H9 (cell line): ENCODE measurements at regions not wholly inside any gene's neighbourhood (a gene's known extent, or its start where the extent isn't known, plus 50 kb on each side); places are given as distances from the start of the nearest gene placed in this dataset.

ENCODE experiments used
- DNase-seq: peaks from one replicate; pipeline ENCODE4 v3.0.0-alpha.2; 2017
- H2AFZ ChIP-seq: one replicate; pipeline ENCODE4 v1.6.1; 2013; ENCODE audit warnings: mild to moderate bottlenecking, low read length, control low read depth, moderate library complexity
- H2AK5ac ChIP-seq: 2 replicates; pipeline ENCODE4 v1.6.1; 2013; ENCODE audit warnings: low read length, control low read depth, mixed read lengths; ENCODE audit not compliant: insufficient read length
- H2BK120ac ChIP-seq: one replicate; pipeline ENCODE4 v1.6.1; 2013; ENCODE audit warnings: low read depth, mild to moderate bottlenecking, low read length, control low read depth, inconsistent platforms; ENCODE audit not compliant: poor library complexity, severe bottlenecking
- H2BK12ac ChIP-seq: 2 replicates; pipeline ENCODE4 v1.6.1; 2013; ENCODE audit warnings: low read length, control low read depth, mixed read lengths, low read depth; ENCODE audit not compliant: insufficient read length
- H2BK15ac ChIP-seq: 2 replicates; pipeline ENCODE4 v1.6.1; 2013; ENCODE audit warnings: low read depth, low read length, control low read depth
- H2BK20ac ChIP-seq: one replicate; pipeline ENCODE4 v1.6.1; 2013; ENCODE audit warnings: low read depth, mild to moderate bottlenecking, low read length, control low read depth, inconsistent platforms; ENCODE audit not compliant: poor library complexity, severe bottlenecking
- H2BK5ac ChIP-seq: 2 replicates; pipeline ENCODE4 v1.6.1; 2013; ENCODE audit warnings: low read length, control low read depth, mixed read lengths; ENCODE audit not compliant: insufficient read length
- H3K14ac ChIP-seq: 2 replicates; pipeline ENCODE4 v1.6.1; 2013; ENCODE audit warnings: low read length, control low read depth; ENCODE audit not compliant: insufficient read depth
- H3K18ac ChIP-seq: 2 replicates; pipeline ENCODE4 v1.6.1; 2013; ENCODE audit warnings: low read depth, mild to moderate bottlenecking, mixed read lengths, low read length, control low read depth; ENCODE audit not compliant: insufficient read length
- H3K23ac ChIP-seq: 2 replicates; pipeline ENCODE4 v1.6.1; 2013; ENCODE audit warnings: low read length, control low read depth, mixed read lengths, low read depth; ENCODE audit not compliant: insufficient read length
- H3K23me2 ChIP-seq: 2 replicates; pipeline ENCODE4 v1.6.1; 2013; ENCODE audit warnings: low read depth, mild to moderate bottlenecking, mixed read lengths, low read length, control low read depth; ENCODE audit not compliant: insufficient read length, poor library complexity, severe bottlenecking
- H3K27ac ChIP-seq: 2 replicates; pipeline ENCODE4 v1.5.1; 2013; ENCODE audit warnings: low read length, control low read depth, mixed read lengths, low read depth; ENCODE audit not compliant: insufficient read length
- H3K27me3 ChIP-seq: 2 replicates; pipeline ENCODE4 v1.6.1; 2013; ENCODE audit warnings: low read length, control low read depth, inconsistent platforms; ENCODE audit not compliant: insufficient read depth
- H3K4ac ChIP-seq: 2 replicates; pipeline ENCODE4 v1.6.1; 2013; ENCODE audit warnings: low read depth, mild to moderate bottlenecking, control low read depth, inconsistent platforms, low read length, moderate library complexity
- H3K4me1 ChIP-seq: 2 replicates; pipeline ENCODE4 v1.6.1; 2013; ENCODE audit warnings: low read length, control low read depth, inconsistent platforms; ENCODE audit not compliant: insufficient read depth
- H3K4me2 ChIP-seq: 2 replicates; pipeline ENCODE4 v1.6.1; 2013; ENCODE audit warnings: low read length, control low read depth, mixed read lengths; ENCODE audit not compliant: insufficient read length, insufficient read depth
- H3K56ac ChIP-seq: 2 replicates; pipeline ENCODE4 v1.6.1; 2013; ENCODE audit warnings: low read depth, mild to moderate bottlenecking, mixed read lengths, low read length, control low read depth; ENCODE audit not compliant: insufficient read length
- H3K79me1 ChIP-seq: 2 replicates; pipeline ENCODE4 v1.6.1; 2013; ENCODE audit warnings: low read depth, mild to moderate bottlenecking, moderate library complexity, low read length, control low read depth, inconsistent platforms; ENCODE audit not compliant: insufficient read depth, poor library complexity, severe bottlenecking
- H3K79me2 ChIP-seq: 2 replicates; pipeline ENCODE4 v1.6.1; 2013; ENCODE audit warnings: low read length, control low read depth, inconsistent platforms; ENCODE audit not compliant: insufficient read depth
- H3K9ac ChIP-seq: 2 replicates; pipeline ENCODE4 v1.6.1; 2013; ENCODE audit warnings: low read length, control low read depth, mixed read lengths; ENCODE audit not compliant: insufficient read length; ENCODE audit errors: extremely low read depth
- H3K9me3 ChIP-seq: one replicate; pipeline ENCODE4 v1.6.1; 2013; ENCODE audit warnings: low read depth, low read length, inconsistent platforms; ENCODE audit not compliant: control insufficient read depth
- H3T11ph ChIP-seq: one replicate; pipeline ENCODE4 v1.6.1; 2013; ENCODE audit warnings: mild to moderate bottlenecking, low read length, control low read depth, inconsistent platforms
- H4K20me1 ChIP-seq: one replicate; pipeline ENCODE4 v1.6.1; 2013; ENCODE audit not compliant: control insufficient read depth, insufficient read length, insufficient read depth
- H4K5ac ChIP-seq: 2 replicates; pipeline ENCODE4 v1.6.1; 2013; ENCODE audit warnings: low read depth, mild to moderate bottlenecking, mixed read lengths, low read length, control low read depth; ENCODE audit not compliant: insufficient read length
- H4K8ac ChIP-seq: replicated peaks from 2 replicates; pipeline ENCODE4 v1.6.1; 2013; ENCODE audit warnings: low read length, control low read depth, mixed read lengths, low read depth; ENCODE audit not compliant: insufficient read length
- H4K91ac ChIP-seq: 2 replicates; pipeline ENCODE4 v1.6.1; 2013; ENCODE audit warnings: low read depth, mild to moderate bottlenecking, moderate library complexity, mixed read lengths, low read length, control low read depth; ENCODE audit not compliant: insufficient read length
- H3K27ac Mint-ChIP-seq, 3 experiments: 2 replicates in 2 of 3; 3 replicates in 1 of 3; pipeline ENCODE4 v1.8.0; 2020 to 2021; ENCODE audit warnings: mixed read lengths in 3 of 3, mild to moderate bottlenecking in 1 of 3, moderate library complexity in 1 of 3
- H3K27me3 Mint-ChIP-seq: 2 replicates; pipeline ENCODE4 v1.8.0; 2021; ENCODE audit warnings: low read depth, mild to moderate bottlenecking, moderate library complexity, mixed read lengths
- H3K36me3 Mint-ChIP-seq, 3 experiments: 2 replicates in 2 of 3; 3 replicates in 1 of 3; pipeline ENCODE4 v1.8.0; 2020 to 2021; ENCODE audit warnings: low read depth in 3 of 3, mixed read lengths in 3 of 3; ENCODE audit not compliant: insufficient read depth in 1 of 3
- H3K4me1 Mint-ChIP-seq, 2 experiments: 2 replicates each; pipeline ENCODE4 v1.8.0; 2020; ENCODE audit warnings: mixed read lengths in 2 of 2
- H3K4me3 Mint-ChIP-seq, 2 experiments: 2 replicates in 1 of 2; 3 replicates in 1 of 2; pipeline ENCODE4 v1.8.0; 2020 to 2021; ENCODE audit warnings: mild to moderate bottlenecking in 2 of 2, mixed read lengths in 2 of 2, moderate library complexity in 1 of 2
- H3K9me3 Mint-ChIP-seq, 2 experiments: 2 replicates in 1 of 2; 3 replicates in 1 of 2; pipeline ENCODE4 v1.8.0; 2020; ENCODE audit warnings: mild to moderate bottlenecking in 2 of 2, mixed read lengths in 2 of 2, moderate library complexity in 1 of 2
- CTCF ChIP-seq: fragments of 200-600 bp; sonication (generic); conservative IDR thresholded peaks from 3 replicates; pipeline ENCODE4 v1.8.0; 2021; ENCODE audit warnings: antibody characterized with exemption, mild to moderate bottlenecking
- WGBS: extraction: QIAGEN DNeasy Blood & Tissue Kit; methylation state at CpG from one replicate; pipeline ENCODE4 v1.1.7; 2013; ENCODE audit warnings: missing lambda C conversion rate, low lambda C conversion rate, mixed read lengths; ENCODE audit not compliant: insufficient read length; ENCODE audit errors: extremely low coverage; 5-methylcytosine and 5-hydroxymethylcytosine counted together

- Histone ChIP-seq H3K79me1 (no peaks in the 10 kb centered on the region), H3K27me3 (no peaks in the 10 kb centered on the region), H3K4me2 (no peak overlapping the region), H3K4ac (no peak overlapping the region), H4K20me1 (no peaks in the 10 kb centered on the region), H3K56ac (no peak overlapping the region), H3K4me1 (no peaks in the 10 kb centered on the region), H3K27ac (no peak overlapping the region), H4K5ac (no peak overlapping the region), H2BK5ac (no peak overlapping the region), H2BK12ac (no peak overlapping the region), H3T11ph (no peak overlapping the region), H3K18ac (no peak overlapping the region), H3K79me2 (no peaks in the 10 kb centered on the region), H3K9ac (no peak overlapping the region), H2BK120ac (no peak overlapping the region), H3K9me3 (no peaks in the 10 kb centered on the region), H2BK20ac (no peak overlapping the region), H2AFZ (no peak overlapping the region), H2BK15ac (no peak overlapping the region), H3K14ac (no peak overlapping the region), H4K8ac (no peak overlapping the region), H2AK5ac (no peak overlapping the region), H3K23me2 (no peaks in the 10 kb centered on the region), H3K23ac (no peak overlapping the region), H4K91ac (no peak overlapping the region)
- H3K9me3 Mint-ChIP-seq, result no peaks in the 10 kb centered on the region; a peak in 3 of 5 replicates
- no CpG with 5 or more reads among the region's 5 CpGs for WGBS
- no peak for TF ChIP-seq CTCF
- H3K27me3 Mint-ChIP-seq, result peaks cover 3% of the 10 kb centered on the region; the same call in 1 of the 2 replicates
- no peak for DNase-seq
- H3K4me3 Mint-ChIP-seq, result no peak overlapping the region
- no peaks in the 10 kb centered on the region for H3K4me1 Mint-ChIP-seq
- H3K36me3 Mint-ChIP-seq, result no peaks in the 10 kb centered on the region; a peak in 1 of 7 replicates
- H3K27ac Mint-ChIP-seq, result no peak overlapping the region
Observed at GRCh38 chr16:65998443-65998842, 368.0 kb upstream of the CDH5 start.
